Sigmoid colon (tissue), 4 donors: ENCODE measurements at regions not wholly inside any gene's neighbourhood (a gene's known extent, or its start where the extent isn't known, plus 50 kb on each side); places are given as distances from the start of the nearest gene placed in this dataset.

Experiments used
- EP300 ChIP-seq, 4 donors: sonication (generic); formaldehyde crosslinking; IDR thresholded peaks; one replicate each; pipeline ENCODE4 v1.6.1; 2017; ENCODE audit warnings: antibody characterized with exemption in 4 of 4
- POLR2A ChIP-seq, 2 donors: fragments of 450-650 bp; IDR thresholded peaks; one replicate each; pipeline ENCODE4 v1.6.1; 2016; ENCODE audit warnings: antibody characterized with exemption in 2 of 2, mild to moderate bottlenecking in 2 of 2, moderate library complexity in 2 of 2
- TF ChIP-seq, protein P1 (sequence below), 4 experiments: fragments of 450-650 bp in 3 of 4; fragments of 200-600 bp in 1 of 4; IDR thresholded peaks; one replicate each; pipeline ENCODE4 v1.5.1; 2016 to 2019; ENCODE audit warnings: antibody characterized with exemption in 4 of 4, mild to moderate bottlenecking in 3 of 4, moderate library complexity in 2 of 4

DNA sequence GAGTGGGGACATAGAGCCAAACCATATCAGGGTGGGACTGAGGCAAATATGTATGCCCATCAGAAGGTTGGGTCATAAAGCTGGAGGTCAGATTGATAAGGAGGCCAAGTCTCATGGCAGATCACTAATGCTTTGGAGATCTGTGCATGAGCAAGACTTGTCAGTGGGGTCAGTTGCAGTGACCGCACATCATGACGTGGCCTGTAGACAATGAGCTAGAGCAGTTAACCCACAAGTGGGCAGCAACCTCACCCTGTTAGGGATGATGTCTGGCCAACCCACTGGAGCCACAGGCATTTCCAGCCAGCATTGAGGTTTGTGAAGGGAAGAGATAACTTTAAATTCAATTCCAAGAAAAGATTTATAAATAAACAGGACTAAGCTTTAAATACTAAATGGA lies 66.7 kb downstream of the XCL1 start:
- TF ChIP-seq, protein P1, sequence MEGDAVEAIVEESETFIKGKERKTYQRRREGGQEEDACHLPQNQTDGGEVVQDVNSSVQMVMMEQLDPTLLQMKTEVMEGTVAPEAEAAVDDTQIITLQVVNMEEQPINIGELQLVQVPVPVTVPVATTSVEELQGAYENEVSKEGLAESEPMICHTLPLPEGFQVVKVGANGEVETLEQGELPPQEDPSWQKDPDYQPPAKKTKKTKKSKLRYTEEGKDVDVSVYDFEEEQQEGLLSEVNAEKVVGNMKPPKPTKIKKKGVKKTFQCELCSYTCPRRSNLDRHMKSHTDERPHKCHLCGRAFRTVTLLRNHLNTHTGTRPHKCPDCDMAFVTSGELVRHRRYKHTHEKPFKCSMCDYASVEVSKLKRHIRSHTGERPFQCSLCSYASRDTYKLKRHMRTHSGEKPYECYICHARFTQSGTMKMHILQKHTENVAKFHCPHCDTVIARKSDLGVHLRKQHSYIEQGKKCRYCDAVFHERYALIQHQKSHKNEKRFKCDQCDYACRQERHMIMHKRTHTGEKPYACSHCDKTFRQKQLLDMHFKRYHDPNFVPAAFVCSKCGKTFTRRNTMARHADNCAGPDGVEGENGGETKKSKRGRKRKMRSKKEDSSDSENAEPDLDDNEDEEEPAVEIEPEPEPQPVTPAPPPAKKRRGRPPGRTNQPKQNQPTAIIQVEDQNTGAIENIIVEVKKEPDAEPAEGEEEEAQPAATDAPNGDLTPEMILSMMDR (IDR thresholded peaks at IDR 0.05), result no peak
- no peak for TF ChIP-seq POLR2A (IDR thresholded peaks at IDR 0.05)
- no peak for TF ChIP-seq EP300 (IDR thresholded peaks at IDR 0.05)
